Colonic mucosa (tissue), 4 donors: ENCODE measurements at regions not wholly inside any gene's neighbourhood (a gene's known extent, or its start where the extent isn't known, plus 50 kb on each side); places are given as distances from the start of the nearest gene placed in this dataset.

Source experiments
- DNase-seq: peaks from one replicate; pipeline ENCODE4 v3.0.0-alpha.2; 2020
- H3K27ac ChIP-seq: fragments of 200-600 bp; one replicate; pipeline ENCODE4 v1.8.0; 2021
- H3K27me3 ChIP-seq: fragments of 200-600 bp; one replicate; pipeline ENCODE4 v1.8.0; 2021
- H3K36me3 ChIP-seq: fragments of 200-600 bp; one replicate; pipeline ENCODE4 v1.8.0; 2021
- H3K4me1 ChIP-seq: fragments of 200-600 bp; one replicate; pipeline ENCODE4 v1.8.0; 2021; ENCODE audit warnings: mild to moderate bottlenecking
- H3K4me3 ChIP-seq: fragments of 200-600 bp; one replicate; pipeline ENCODE4 v1.8.0; 2021
- H3K9ac ChIP-seq, 2 donors: one replicate each; pipeline ENCODE4 v1.7.0; 2013; ENCODE audit warnings: control low read depth in 2 of 2, low read depth in 2 of 2, low read length in 2 of 2
- H3K9me3 ChIP-seq: fragments of 200-600 bp; one replicate; pipeline ENCODE4 v1.8.0; 2021
- intact Hi-C: fragments of 100-400 bp; cut with DNase I; formaldehyde crosslinking; loops from one replicate; pipeline ENCODE4 v1.14.1; 2022
- TF ChIP-seq, protein P1 (sequence below): fragments of 200-600 bp; IDR thresholded peaks from one replicate; pipeline ENCODE4 v1.8.0; 2022; ENCODE audit warnings: antibody characterized with exemption, mild to moderate bottlenecking
- donor health status: healthy.
- donor health status: DM: no; HTN: no; CAD: no.
- donor health status: DM: no; HTN: no; CAD: no.

DNA sequence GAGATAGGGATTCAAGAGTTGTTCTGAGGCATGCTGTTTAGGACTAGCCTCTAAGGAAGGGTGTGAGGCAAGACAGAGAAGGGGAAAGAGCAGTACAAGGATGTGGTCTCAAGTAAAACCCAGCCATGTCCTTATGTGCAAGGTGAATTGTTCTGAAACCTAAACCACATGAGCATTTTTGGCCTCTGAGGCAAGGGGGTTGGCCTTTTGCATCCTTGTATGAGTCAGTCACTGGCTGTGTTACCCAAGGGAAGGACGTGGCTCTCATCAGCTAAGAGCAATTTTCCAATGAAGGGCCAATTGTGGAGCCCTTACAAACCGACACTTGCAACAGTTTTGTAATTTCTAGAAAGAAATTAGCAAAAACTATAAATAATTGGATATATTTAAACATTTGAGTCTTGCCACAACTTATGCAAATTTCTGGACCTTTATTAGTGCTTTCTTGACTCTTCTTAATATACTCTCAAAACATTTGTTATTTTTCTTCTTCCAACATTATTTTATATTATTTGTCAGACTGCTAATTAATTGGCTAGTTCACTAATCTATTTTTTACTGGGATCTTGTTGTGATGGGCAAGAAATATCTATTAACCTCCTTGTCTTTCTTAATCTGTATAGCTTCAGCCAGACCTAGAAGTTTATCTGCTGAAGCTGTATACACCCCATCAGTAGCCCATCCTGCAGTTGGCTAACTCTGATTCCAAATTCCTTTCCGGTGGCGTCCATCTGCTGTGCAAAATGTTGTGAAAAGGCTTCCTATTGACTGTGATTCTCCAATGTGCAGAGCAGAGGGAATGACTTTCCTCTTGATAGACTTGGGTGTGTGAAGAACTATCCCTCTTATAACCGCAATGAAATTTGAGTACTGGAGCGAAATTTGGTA lies 97.7 kb upstream of the P2RY1 start:
- H3K4me1 ChIP-seq, result no peaks in the 10 kb centered on the region
- H3K36me3 ChIP-seq, result no peaks in the 10 kb centered on the region
- no peaks in the 10 kb centered on the region for H3K9me3 ChIP-seq
- intact Hi-C loops, result no loop called here
- H3K27ac ChIP-seq, result no peak overlapping the region
- DNase-seq, result no peak
- no peaks in the 10 kb centered on the region for H3K27me3 ChIP-seq
- no peak overlapping the region for H3K4me3 ChIP-seq
- TF ChIP-seq, protein P1, sequence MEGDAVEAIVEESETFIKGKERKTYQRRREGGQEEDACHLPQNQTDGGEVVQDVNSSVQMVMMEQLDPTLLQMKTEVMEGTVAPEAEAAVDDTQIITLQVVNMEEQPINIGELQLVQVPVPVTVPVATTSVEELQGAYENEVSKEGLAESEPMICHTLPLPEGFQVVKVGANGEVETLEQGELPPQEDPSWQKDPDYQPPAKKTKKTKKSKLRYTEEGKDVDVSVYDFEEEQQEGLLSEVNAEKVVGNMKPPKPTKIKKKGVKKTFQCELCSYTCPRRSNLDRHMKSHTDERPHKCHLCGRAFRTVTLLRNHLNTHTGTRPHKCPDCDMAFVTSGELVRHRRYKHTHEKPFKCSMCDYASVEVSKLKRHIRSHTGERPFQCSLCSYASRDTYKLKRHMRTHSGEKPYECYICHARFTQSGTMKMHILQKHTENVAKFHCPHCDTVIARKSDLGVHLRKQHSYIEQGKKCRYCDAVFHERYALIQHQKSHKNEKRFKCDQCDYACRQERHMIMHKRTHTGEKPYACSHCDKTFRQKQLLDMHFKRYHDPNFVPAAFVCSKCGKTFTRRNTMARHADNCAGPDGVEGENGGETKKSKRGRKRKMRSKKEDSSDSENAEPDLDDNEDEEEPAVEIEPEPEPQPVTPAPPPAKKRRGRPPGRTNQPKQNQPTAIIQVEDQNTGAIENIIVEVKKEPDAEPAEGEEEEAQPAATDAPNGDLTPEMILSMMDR, result no peak
- H3K9ac ChIP-seq, result no peak overlapping the region

DNA sequence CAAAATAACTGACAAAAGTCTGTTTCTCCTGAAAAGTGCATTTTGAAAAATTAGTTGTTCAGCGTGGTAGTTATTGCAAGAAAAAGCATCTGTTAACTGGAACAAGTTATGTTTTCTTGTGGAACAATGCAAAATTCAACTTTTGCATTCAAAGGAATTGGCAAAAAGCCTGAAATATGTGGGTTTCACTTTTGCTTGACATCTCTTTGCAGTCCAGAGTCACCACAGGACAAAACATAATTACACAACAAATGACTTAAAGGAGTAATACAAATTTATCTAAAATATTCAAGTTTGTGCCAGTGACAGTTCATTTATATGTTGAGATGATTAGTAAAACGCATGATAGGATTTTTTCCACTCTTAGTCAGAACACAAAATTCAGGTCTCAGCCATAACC lies 96.3 kb upstream of the P2RY1 start:
- H3K4me1 ChIP-seq, result no peaks in the 10 kb centered on the region
- intact Hi-C loops, result no loop called here
- DNase-seq, result no peak
- H3K9ac ChIP-seq, result no peak overlapping the region
- TF ChIP-seq, protein P1, result no peak
- no peaks in the 10 kb centered on the region for H3K9me3 ChIP-seq
- H3K27me3 ChIP-seq, result no peaks in the 10 kb centered on the region
- H3K27ac ChIP-seq, result no peak overlapping the region
- no peaks in the 10 kb centered on the region for H3K36me3 ChIP-seq
- H3K4me3 ChIP-seq, result no peak overlapping the region

DNA sequence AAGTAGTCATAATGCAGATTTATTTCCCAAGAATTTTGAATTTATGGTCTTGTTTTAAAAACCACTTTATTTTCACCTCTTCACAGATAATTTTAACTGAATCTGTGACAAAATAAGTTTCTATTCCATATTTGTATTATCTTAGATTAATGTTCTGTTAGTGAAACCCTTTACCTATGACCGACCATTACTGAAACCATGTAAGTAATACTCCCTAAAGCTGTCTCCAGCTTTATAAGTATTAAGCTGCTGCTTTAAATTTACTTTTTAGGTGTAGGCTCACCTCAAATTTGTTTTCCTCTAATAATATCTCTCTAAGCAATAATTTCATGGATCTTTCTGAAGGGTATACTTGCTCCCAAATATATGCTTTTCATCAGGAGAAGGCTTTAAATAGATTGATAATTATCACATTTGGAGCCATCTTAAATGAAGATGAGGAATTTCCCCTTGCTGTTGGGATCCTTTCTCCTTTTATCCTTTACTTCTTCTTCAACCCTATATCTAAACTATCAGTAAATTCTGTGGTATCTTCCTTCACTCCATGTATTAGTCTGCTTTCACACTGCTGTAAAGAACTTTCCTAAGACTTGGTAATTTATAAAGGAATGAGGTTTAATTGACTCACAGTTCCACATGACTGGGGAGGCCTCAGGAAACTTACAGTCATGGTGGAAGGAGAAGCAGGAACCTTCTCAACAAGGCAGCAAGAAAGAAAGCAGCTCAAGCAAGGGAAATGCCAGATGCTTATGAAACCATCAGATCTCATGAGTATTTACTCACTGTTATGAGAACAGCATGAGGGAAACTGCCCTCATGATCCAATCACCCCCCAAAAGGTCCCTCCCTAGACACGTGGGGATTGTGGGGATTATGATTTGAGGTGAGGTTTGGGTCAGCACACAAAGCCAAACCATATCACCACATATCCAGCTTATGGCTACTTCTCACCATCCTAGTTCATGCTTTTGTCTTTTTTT lies 92.3 kb upstream of the P2RY1 start:
- Histone ChIP-seq H3K4me1 (no peaks in the 10 kb centered on the region), H3K36me3 (no peaks in the 10 kb centered on the region), H3K27me3 (no peaks in the 10 kb centered on the region), H3K9me3 (no peaks in the 10 kb centered on the region), H3K4me3 (no peak overlapping the region), H3K27ac (no peak overlapping the region), H3K9ac (no peak overlapping the region)
- intact Hi-C loops, result no loop called here
- DNase-seq, result no peak
- TF ChIP-seq, protein P1, result no peak

DNA sequence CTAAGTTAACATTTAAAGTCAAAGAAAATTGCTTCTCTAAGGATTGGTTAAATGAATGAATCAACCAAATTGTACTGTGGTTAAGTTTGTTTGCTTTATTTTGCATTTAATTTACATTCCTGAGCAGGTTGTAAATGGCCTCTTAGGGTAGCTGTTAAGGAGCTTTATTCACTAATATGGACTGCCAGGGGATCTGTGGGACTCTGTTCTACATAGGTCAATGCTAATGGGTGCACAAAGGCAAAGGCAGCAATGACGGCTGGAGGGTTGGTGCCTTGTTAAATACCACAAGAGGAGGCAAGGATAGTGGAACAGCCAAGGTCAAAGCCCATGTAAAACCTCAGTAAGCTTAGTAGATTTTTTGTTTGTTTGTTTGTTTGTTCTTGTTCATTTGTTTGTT lies 89.3 kb upstream of the P2RY1 start:
- intact Hi-C loops, result no loop called here
- Histone ChIP-seq H3K27me3 (no peaks in the 10 kb centered on the region), H3K9me3 (no peaks in the 10 kb centered on the region), H3K27ac (no peak overlapping the region), H3K9ac (no peak overlapping the region), H3K4me3 (no peak overlapping the region), H3K36me3 (no peaks in the 10 kb centered on the region), H3K4me1 (no peaks in the 10 kb centered on the region)
- TF ChIP-seq, protein P1, result no peak
- DNase-seq, result no peak

DNA sequence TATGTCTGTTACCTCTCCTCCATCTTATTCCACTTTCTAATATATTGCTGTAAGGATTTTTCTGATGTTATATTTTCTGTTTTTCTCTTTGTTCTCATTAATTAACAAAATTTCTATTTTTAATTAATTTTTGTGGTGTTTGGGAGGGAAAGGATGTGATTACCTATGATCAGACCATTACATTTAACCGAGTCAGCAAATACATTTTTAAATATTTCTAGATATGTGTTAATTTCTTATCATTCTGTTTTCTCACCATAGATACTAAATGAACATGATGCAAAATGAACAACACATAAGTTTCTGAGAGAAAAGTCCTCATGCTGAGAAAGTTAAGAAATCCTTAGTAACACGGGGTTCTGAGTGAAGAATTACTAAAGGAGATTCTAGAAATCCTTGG lies 80.6 kb upstream of the P2RY1 start:
- TF ChIP-seq, protein P1, result no peak
- intact Hi-C loops, result no loop called here

More for the DNA sequence above, 80.6 kb upstream of the P2RY1 start:
- Histone ChIP-seq H3K4me1 (no peaks in the 10 kb centered on the region), H3K27ac (no peak overlapping the region), H3K9ac (no peak overlapping the region), H3K9me3 (no peaks in the 10 kb centered on the region), H3K36me3 (no peaks in the 10 kb centered on the region), H3K27me3 (no peaks in the 10 kb centered on the region), H3K4me3 (no peak overlapping the region)
- DNase-seq, result no peak
